Fibroblast of the aortic adventitia (primary cell): ENCODE measurements at regions not wholly inside any gene's neighbourhood (a gene's known extent, or its start where the extent isn't known, plus 50 kb on each side); places are given as distances from the start of the nearest gene placed in this dataset.

ENCODE experiments used
- DNase-seq: peaks from one replicate; pipeline ENCODE4 v3.0.0-alpha.2; 2010; ENCODE audit warnings: low read depth
- H3K4me3 ChIP-seq: 2 replicates; pipeline ENCODE4 v1.5.1; 2011; ENCODE audit warnings: low read depth, mild to moderate bottlenecking, control low read depth, low read length, moderate library complexity
- TF ChIP-seq, protein P1 (sequence below): IDR thresholded peaks from 2 replicates; pipeline ENCODE4 v1.5.1; 2011; ENCODE audit warnings: mild to moderate bottlenecking, low read length, control low read depth, inconsistent platforms; ENCODE audit not compliant: insufficient read depth

DNA sequence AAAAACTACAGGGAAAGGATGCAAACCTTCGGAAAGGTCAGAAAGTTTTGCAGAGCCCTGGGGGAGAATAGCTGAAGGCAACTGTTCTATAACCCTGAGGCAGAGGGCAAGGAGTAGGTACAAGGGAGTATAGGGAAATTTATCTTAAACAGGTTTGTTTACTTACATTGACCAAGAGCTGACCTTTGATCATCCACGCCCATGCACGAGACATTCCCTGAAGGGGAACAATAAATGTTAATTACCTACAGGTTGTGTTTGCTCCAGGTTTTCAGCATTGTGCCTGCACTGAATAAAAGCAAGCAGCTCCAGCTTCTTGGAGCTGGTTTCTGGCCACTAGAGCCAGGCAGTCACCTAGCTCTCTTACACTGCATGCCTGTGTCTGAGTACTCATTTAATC lies 524.5 kb upstream of the TGFBR2 start:
- DNase-seq, result no peak
- TF ChIP-seq, protein P1, sequence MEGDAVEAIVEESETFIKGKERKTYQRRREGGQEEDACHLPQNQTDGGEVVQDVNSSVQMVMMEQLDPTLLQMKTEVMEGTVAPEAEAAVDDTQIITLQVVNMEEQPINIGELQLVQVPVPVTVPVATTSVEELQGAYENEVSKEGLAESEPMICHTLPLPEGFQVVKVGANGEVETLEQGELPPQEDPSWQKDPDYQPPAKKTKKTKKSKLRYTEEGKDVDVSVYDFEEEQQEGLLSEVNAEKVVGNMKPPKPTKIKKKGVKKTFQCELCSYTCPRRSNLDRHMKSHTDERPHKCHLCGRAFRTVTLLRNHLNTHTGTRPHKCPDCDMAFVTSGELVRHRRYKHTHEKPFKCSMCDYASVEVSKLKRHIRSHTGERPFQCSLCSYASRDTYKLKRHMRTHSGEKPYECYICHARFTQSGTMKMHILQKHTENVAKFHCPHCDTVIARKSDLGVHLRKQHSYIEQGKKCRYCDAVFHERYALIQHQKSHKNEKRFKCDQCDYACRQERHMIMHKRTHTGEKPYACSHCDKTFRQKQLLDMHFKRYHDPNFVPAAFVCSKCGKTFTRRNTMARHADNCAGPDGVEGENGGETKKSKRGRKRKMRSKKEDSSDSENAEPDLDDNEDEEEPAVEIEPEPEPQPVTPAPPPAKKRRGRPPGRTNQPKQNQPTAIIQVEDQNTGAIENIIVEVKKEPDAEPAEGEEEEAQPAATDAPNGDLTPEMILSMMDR, result no peak
- H3K4me3 ChIP-seq, result no peak overlapping the region

DNA sequence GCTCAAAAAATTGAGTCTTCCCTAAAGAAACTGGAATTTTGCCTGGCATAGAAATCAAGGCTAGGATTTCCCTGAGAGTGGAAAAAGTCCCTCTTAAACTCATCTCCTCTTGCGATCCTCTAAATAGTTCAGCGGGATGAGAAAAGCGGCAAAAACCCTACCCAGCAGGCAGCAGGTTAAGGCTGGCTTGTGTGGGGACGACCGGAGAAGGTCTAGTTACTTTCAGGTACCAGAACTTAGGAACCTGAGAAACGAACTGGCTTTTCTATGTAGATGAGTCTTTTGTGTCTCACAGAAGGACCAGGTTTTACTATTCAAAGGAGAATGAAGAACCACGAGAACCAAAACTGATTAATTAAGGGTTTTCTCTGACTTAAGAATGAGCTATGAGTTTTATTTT lies 523.7 kb upstream of the TGFBR2 start:
- no peak for DNase-seq
- TF ChIP-seq, protein P1, result no peak

DNA sequence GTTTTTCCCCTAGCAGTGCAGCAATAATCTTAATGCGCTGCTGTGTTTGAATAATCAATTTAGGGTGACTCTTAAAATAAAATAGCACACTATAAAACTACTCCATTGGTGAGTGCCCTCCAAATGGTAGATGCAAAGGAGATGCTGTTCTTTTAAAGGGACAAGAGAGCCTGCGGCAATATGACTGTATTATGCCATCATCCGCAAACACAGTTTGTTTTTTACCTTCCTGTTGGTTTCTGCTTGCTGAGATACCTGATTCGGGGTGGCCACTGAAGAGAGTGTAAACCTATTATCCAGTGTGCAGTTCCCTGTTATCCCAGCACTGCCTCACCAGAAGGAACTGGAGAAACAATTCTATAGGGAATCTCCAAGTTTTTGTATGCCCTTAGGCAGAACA lies 523.1 kb upstream of the TGFBR2 start:
- TF ChIP-seq, protein P1, result no peak
- DNase-seq, result no peak
- H3K4me3 ChIP-seq, result no peak overlapping the region

More for the DNA sequence above, 523.7 kb upstream of the TGFBR2 start:
- no peak overlapping the region for H3K4me3 ChIP-seq

DNA sequence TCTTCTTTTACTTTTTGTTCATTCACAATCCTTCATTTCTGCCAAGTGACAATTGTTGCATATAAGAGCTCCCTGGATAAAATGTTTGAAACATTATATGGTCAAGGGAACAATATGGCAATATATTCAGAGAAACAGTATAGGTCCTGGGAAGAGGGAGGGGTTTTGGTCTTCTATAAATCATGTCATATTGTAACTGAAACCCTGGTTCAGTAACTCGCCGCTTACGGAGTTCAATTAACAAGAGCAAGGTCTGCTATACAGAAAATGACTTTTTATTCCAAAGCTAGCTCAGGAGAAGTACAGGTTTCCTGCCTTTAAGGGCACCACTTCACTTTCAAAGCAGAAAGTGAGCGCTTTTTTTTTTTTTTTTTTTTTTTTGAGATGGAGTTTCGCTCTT lies 522.1 kb upstream of the TGFBR2 start:
- H3K4me3 ChIP-seq, result no peak overlapping the region
- DNase-seq, result no peak
- TF ChIP-seq, protein P1, result no peak

DNA sequence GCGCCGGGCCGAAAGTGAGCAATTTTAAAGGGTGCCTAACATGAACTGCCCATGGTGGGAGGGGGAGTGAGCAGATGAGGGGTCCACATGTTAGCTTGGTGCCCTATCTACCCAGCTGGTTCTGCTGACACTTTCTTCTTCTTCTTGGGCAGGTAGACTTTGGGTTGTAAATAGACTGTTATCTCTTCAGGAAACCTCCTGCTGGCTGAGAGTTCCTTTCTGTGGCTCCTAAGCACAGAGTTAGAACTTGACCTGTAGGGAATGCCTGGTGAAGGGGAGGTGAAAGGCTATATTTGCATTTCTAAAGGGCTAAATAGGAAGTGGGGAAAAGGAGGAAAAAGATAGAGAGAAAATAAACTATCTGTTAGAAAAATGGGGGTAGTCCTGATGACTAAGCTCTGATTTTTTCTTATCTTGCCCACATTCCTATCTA lies 521.4 kb upstream of the TGFBR2 start:
- H3K4me3 ChIP-seq, result no peak overlapping the region

DNA sequence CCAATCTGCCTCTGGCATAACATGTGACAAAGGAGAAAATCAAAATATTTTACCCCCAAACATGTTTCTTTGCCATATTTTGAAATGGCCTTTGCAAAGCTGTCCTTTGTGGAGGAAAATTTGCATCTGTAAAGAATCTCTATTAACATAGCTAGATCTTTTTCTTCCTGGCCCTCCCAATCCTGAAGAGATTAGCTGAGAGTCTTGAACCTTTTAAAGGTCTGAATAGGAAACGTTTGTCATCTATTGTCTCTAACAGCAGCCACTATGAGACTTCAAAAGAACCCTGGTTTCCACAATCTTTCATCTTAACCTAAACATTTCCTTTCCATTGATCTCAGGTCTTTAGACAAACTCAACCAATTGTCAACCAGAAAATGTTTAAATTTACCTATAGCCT lies 520.9 kb upstream of the TGFBR2 start:
- no peak for DNase-seq
- H3K4me3 ChIP-seq, result no peak overlapping the region
- TF ChIP-seq, protein P1, result no peak

More for the DNA sequence above, 521.4 kb upstream of the TGFBR2 start:
- DNase-seq, result no peak
- TF ChIP-seq, protein P1, result no peak

DNA sequence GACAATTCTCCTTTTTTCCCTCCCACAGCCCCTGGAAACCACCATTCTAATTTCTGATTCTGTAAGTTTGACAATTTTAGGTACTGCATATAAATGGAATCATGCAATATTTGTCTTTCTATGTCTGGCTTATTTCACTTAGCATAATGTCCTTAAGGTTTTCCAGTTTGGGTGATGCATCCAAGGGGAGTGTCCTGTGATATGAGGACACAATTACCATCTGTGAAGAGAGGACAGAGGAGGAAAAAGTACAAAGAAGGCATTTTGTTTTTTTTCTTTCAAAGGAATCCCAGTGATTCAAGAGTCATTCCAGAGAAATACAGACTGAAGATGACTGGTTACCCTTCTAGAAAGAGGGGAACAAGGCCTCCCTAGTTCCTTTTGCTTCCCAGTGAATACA lies 514.7 kb upstream of the TGFBR2 start:
- no peak overlapping the region for H3K4me3 ChIP-seq
- no peak for DNase-seq
- TF ChIP-seq, protein P1, result no peak
